BLaER1 treated with 17β-estradiol and CSF1 and Interleukin-3, amounts not matched to agents 10 nM and 100 nM (cell line): ENCODE measurements at regions not wholly inside any gene's neighbourhood (a gene's known extent, or its start where the extent isn't known, plus 50 kb on each side); places are given as distances from the start of the nearest gene placed in this dataset.

ENCODE experiments used
- H3K27ac ChIP-seq, 11 experiments: shearing (Covaris generic); formaldehyde crosslinking; 2 replicates each; pipeline ENCODE4 v1.8.1; 2022
- H3K27me3 ChIP-seq, 11 experiments: shearing (Covaris generic); formaldehyde crosslinking; 2 replicates each; pipeline ENCODE4 v1.8.1; 2022
- H3K36me3 ChIP-seq, 11 experiments: shearing (Covaris generic); formaldehyde crosslinking; 2 replicates each; pipeline ENCODE4 v1.8.1; 2022
- H3K4me1 ChIP-seq, 10 experiments: shearing (Covaris generic); formaldehyde crosslinking; 2 replicates each; pipeline ENCODE4 v1.8.1; 2022
- H3K4me2 ChIP-seq, 11 experiments: shearing (Covaris generic); formaldehyde crosslinking; 2 replicates each; pipeline ENCODE4 v1.8.1; 2022
- H3K4me3 ChIP-seq, 10 experiments: shearing (Covaris generic); formaldehyde crosslinking; 2 replicates each; pipeline ENCODE4 v1.8.1; 2022
- H3K9ac ChIP-seq, 11 experiments: shearing (Covaris generic); formaldehyde crosslinking; 2 replicates each; pipeline ENCODE4 v1.8.1; 2022
- H3K9me3 ChIP-seq, 11 experiments: shearing (Covaris generic); formaldehyde crosslinking; replicated peaks in 1 of 11; 2 replicates each; pipeline ENCODE4 v1.8.1; 2022
- H4K20me1 ChIP-seq, 11 experiments: shearing (Covaris generic); formaldehyde crosslinking; 2 replicates each; pipeline ENCODE4 v1.8.1; 2022
- Cebpa-rat ChIP-seq, 11 experiments: shearing (Covaris generic); IDR thresholded peaks; 2 replicates each; pipeline ENCODE4 v1.8.1; 2022

DNA sequence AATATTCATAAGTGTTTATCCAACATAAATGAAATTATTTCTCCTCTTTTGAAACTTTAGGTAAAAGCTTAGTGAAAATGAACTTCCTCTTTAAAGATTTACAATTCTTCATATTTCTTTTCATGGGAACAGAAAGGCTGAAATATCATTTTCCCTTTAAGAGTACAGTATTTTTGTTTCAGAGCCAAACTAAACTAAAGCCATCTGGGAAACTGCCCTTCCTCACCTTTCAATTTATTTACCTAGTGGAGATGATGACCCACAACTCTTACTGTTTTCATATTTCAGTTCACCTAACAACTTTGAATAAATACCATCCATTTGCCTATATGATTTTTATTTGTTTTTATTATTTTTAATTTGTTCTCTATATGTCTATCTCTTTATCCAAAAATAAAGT, 105.4 kb downstream of the ALX1 start:
- Histone ChIP-seq H3K9ac (no peak overlapping the region), H3K4me3 (no peak overlapping the region), H4K20me1 (no peaks in the 10 kb centered on the region; a peak in 1 of 22 replicates), H3K4me2 (no peak overlapping the region), H3K4me1 (no peaks in the 10 kb centered on the region), H3K9me3 (no peaks in the 10 kb centered on the region), H3K27me3 (no peaks in the 10 kb centered on the region), H3K27ac (no peak overlapping the region), H3K36me3 (no peaks in the 10 kb centered on the region)
- no peak for TF ChIP-seq Cebpa-rat (IDR thresholded peaks at IDR 0.05)

DNA sequence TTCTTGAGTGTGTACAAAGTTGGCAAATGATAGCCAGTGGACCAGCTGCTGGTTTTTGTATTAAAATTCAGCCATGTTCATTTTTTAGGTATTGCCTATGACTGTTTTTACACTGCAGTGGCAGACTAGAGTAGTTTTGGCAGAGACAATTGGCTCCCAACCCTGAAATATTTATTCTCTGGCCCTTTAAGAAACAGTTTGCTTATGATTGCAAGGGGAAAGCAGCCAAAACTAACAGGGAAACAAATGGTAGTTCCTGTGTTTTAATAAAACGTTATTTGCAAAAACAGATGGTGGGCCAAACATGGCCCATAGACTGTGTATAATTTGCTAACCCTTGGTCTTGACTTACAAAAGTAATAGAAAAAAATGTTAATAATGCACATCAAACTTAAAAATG, 110.2 kb downstream of the ALX1 start:
- TF ChIP-seq Cebpa-rat (IDR thresholded peaks at IDR 0.05) = no peak
- no peaks in the 10 kb centered on the region for H3K36me3 ChIP-seq
- H4K20me1 ChIP-seq = no peaks in the 10 kb centered on the region; a peak in 1 of 22 replicates
- no peaks in the 10 kb centered on the region for H3K9me3 ChIP-seq
- no peaks in the 10 kb centered on the region for H3K27me3 ChIP-seq
- H3K9ac ChIP-seq = no peak overlapping the region
- no peak overlapping the region for H3K27ac ChIP-seq
- H3K4me3 ChIP-seq = no peak overlapping the region
- no peak overlapping the region for H3K4me2 ChIP-seq
- peaks cover 0 to 5% (median 0%) of the 10 kb centered on the region in 10 experiments; a peak in 2 of 20 replicates for H3K4me1 ChIP-seq

DNA sequence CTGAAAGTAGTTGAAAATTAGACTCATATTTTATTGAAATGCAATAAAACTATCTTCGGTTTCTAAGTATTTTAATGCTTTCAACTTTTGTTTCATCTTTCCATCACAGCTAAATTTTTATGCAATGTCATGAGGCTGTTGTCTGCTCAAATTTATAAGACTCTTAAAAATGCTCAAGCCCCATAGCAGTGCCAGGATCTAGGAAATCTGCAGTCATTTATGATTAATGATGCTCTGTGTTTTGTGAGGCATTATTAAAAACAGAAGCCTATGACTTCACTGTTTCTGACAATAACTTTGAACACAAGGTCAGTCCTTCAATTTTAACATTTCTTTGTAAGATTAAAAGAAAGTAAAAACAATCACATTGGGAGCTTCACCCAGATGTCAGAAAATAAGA, 112.5 kb downstream of the ALX1 start:
- Histone ChIP-seq H3K27ac (no peak overlapping the region), H3K4me2 (no peak overlapping the region), H3K36me3 (no peaks in the 10 kb centered on the region), H4K20me1 (no peaks in the 10 kb centered on the region; a peak in 1 of 22 replicates), H3K9me3 (no peaks in the 10 kb centered on the region), H3K4me3 (no peak overlapping the region), H3K27me3 (no peaks in the 10 kb centered on the region), H3K4me1 (peaks cover 0 to 5% (median 0%) of the 10 kb centered on the region in 10 experiments; a peak in 2 of 20 replicates), H3K9ac (no peak overlapping the region)
- TF ChIP-seq Cebpa-rat (IDR thresholded peaks at IDR 0.05) = no peak

DNA sequence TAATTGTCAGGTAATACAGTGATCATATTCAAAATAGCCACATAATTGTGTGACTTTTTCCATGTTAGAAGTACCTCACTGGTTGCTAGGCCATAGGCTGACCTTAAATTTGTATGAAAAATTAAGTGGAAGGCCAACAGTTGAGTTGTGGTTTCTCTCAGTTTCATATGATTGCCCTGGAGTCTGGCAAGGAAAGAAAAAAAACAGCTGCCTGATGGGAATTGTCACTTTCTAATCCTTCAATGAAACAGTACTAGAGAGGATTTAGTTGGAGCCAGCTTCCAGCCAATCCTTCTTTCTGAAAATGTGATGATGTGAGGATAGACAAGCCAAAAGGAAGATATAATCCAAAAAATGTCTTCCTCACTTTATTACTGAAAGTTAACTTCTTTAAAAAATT, 113.6 kb downstream of the ALX1 start:
- Histone ChIP-seq H3K27ac (no peak overlapping the region), H3K9ac (no peak overlapping the region), H3K9me3 (no peaks in the 10 kb centered on the region), H3K4me3 (no peak overlapping the region), H3K4me1 (peaks cover 0 to 5% (median 0%) of the 10 kb centered on the region in 10 experiments; a peak in 2 of 20 replicates), H4K20me1 (no peaks in the 10 kb centered on the region; a peak in 1 of 22 replicates), H3K27me3 (no peaks in the 10 kb centered on the region), H3K4me2 (peak overlapping the region in 2 of 11 experiments; percentile 30 to 36; a peak in 3 of 22 replicates), H3K36me3 (no peaks in the 10 kb centered on the region)
- TF ChIP-seq Cebpa-rat (IDR thresholded peaks at IDR 0.05) = no peak

DNA sequence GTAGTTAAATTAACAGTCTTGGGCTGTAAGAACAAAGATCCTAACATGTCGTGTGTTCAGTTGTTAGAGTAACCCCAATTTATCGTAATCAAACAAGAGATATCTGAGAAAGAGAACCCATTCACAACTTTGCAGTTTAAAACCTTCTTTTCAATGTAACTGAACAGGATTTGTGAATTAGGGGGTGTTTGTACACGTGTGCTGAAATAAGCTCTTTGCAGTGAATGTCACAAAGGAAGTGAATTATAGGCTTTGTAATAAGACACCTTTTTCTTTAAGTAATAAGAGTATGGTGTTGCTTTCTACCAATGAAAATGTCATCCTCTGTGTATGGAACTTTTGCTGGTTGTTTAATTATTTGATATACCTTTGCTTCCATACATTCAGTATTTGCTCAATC, 114.0 kb downstream of the ALX1 start:
- no peak overlapping the region for H3K9ac ChIP-seq
- H3K27ac ChIP-seq = no peak overlapping the region
- no peak for TF ChIP-seq Cebpa-rat (IDR thresholded peaks at IDR 0.05)
- H3K27me3 ChIP-seq = no peaks in the 10 kb centered on the region
- H3K36me3 ChIP-seq = no peaks in the 10 kb centered on the region
- no peaks in the 10 kb centered on the region for H3K9me3 ChIP-seq
- H4K20me1 ChIP-seq = no peaks in the 10 kb centered on the region; a peak in 1 of 22 replicates
- H3K4me3 ChIP-seq = no peak overlapping the region
- no peak overlapping the region for H3K4me2 ChIP-seq
- H3K4me1 ChIP-seq = peaks cover 0 to 5% (median 0%) of the 10 kb centered on the region in 10 experiments; a peak in 2 of 20 replicates

DNA sequence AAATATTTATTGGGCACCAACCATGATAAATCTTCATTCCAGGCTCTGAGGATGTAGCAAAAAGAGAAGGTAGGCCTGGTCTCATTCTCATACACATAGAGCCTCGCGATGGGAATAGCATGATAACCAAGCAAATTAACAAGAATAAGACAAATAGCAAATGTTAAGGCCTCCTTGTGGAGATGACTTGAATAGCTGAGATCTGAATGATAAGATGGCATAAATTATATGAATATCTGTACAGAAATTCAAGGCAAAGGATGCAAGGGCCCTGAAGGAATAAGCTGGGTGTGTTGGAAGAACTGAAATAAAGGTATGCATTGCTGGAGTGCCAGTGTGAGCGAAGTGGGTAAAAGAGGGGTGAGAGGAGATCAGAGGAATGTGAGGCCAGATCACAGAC, 114.8 kb downstream of the ALX1 start:
- peaks cover 0 to 5% (median 0%) of the 10 kb centered on the region in 10 experiments; a peak in 2 of 20 replicates for H3K4me1 ChIP-seq
- H3K9me3 ChIP-seq = no peaks in the 10 kb centered on the region
- H3K9ac ChIP-seq = no peak overlapping the region
- no peak for TF ChIP-seq Cebpa-rat (IDR thresholded peaks at IDR 0.05)
- H3K4me3 ChIP-seq = no peak overlapping the region
- H4K20me1 ChIP-seq = no peaks in the 10 kb centered on the region; a peak in 1 of 22 replicates
- H3K27ac ChIP-seq = no peak overlapping the region
- no peaks in the 10 kb centered on the region for H3K27me3 ChIP-seq
- no peaks in the 10 kb centered on the region for H3K36me3 ChIP-seq
- no peak overlapping the region for H3K4me2 ChIP-seq

DNA sequence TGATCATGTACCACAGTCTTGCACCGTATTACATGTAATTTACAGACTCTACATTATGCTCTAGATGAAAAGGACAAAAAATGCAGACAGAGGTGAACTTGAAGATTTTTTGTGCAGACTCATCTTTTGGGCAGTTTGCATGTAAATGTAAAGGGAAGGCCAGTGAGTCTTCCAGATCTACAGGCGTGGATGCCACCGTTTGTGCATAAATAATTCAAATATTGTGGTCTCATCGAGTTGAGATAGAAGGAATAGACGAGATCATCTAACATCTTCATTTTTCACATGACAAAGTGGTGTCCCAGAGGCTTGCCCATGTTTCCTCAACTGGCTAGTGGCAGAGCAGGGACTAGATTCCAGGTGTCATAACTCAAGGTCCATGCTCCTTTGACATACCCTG, 125.2 kb downstream of the ALX1 start:
- H3K27ac ChIP-seq = no peak overlapping the region
- H3K36me3 ChIP-seq = no peaks in the 10 kb centered on the region
- H3K9me3 ChIP-seq = no peaks in the 10 kb centered on the region
- no peak overlapping the region for H3K4me2 ChIP-seq
- no peaks in the 10 kb centered on the region for H3K4me1 ChIP-seq
- no peaks in the 10 kb centered on the region for H4K20me1 ChIP-seq
- no peak for TF ChIP-seq Cebpa-rat (IDR thresholded peaks at IDR 0.05)
- H3K27me3 ChIP-seq = no peaks in the 10 kb centered on the region
- no peak overlapping the region for H3K9ac ChIP-seq
- no peak overlapping the region for H3K4me3 ChIP-seq

DNA sequence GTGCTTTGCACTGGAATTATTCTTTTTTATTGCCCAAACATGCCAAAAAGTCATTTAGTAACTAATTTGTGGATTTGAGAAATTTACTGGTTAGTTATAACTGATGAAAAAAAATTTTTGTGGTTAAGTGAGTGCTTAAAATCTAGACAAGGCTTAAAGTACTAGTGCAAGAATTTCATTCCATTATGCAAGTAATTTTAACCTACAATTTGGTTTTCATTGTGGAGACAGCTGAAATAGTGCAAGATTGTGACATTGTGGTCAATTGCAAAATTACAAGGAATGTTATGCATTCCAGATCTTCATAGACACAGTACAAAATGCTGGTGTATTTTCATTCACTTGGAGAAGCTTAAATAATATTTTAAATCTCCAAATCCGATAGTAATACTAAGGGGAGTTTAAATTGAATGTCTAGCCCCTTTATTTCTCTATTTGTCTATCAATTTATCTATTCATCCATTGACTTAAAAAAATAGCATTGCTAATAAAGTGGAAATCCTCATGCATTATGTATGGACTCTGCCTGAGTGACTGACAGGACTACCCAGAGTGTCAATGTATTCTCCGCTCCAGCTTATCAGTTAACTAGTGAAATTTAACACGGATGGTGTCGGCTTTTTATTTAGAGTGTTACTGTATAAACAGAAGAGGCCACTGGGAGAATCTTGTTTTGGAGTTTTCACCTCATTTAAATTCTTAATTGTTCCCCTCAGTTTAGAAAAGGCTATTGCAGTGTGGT, 125.9 kb downstream of the ALX1 start:
- Histone ChIP-seq H3K4me2 (no peak overlapping the region), H3K9me3 (no peaks in the 10 kb centered on the region), H4K20me1 (no peaks in the 10 kb centered on the region), H3K4me1 (no peaks in the 10 kb centered on the region), H3K27me3 (no peaks in the 10 kb centered on the region), H3K4me3 (no peak overlapping the region), H3K27ac (no peak overlapping the region), H3K9ac (no peak overlapping the region), H3K36me3 (no peaks in the 10 kb centered on the region)
- TF ChIP-seq Cebpa-rat (IDR thresholded peaks at IDR 0.05) = no peak

DNA sequence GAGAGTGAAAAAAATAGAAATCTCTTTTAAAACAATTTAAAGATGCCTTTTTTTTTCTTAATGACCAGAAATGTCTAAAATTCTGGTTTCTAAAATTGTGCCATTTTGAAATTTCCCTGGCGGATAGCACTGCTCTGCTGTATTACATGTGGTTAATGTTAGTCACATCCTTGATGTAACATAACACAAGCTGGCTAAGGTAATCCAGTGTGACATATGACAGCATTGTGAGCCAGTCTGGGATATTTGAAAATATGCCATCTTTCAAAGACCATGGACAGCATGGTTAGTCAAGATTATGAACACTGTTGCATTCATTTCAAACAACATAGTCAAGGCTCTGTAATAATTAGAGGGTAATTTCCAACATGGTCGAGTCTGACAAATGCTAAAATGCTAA, 133.2 kb downstream of the ALX1 start:
- Histone ChIP-seq H3K27me3 (no peaks in the 10 kb centered on the region), H3K36me3 (no peaks in the 10 kb centered on the region), H3K9ac (no peak overlapping the region), H3K4me1 (no peaks in the 10 kb centered on the region), H3K27ac (no peak overlapping the region), H3K4me2 (no peak overlapping the region), H3K4me3 (no peak overlapping the region), H3K9me3 (no peaks in the 10 kb centered on the region), H4K20me1 (no peaks in the 10 kb centered on the region)
- no peak for TF ChIP-seq Cebpa-rat (IDR thresholded peaks at IDR 0.05)

DNA sequence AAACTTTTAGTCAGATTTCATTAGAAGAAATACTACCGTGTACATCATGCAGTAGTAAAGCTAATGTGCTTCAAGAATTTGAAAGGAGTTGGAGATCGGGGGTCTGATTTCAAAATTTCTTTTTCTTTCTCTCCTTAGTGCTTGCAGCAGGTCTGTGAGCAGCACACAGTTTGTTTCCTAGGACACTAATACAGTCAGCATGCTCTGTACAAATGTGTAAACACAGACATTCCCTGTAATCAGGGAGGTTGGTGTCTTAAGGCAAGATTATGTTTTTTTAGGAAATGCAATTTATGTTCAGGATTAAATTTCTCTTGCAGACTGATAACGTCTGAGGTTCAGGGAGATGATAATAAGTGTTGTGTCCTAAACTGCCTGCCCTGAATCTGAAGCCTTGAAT, 142.7 kb downstream of the ALX1 start:
- no peak for TF ChIP-seq Cebpa-rat (IDR thresholded peaks at IDR 0.05)
- Histone ChIP-seq H3K36me3 (no peaks in the 10 kb centered on the region), H3K27ac (no peak overlapping the region)

More for the DNA sequence above, 142.7 kb downstream of the ALX1 start:
- Histone ChIP-seq H3K4me1 (peaks cover 0 to 11% (median 4%) of the 10 kb centered on the region in 10 experiments; a peak in 8 of 20 replicates), H3K4me3 (no peak overlapping the region), H3K27me3 (no peaks in the 10 kb centered on the region), H3K4me2 (no peak overlapping the region), H3K9ac (no peak overlapping the region), H3K9me3 (no peaks in the 10 kb centered on the region), H4K20me1 (no peaks in the 10 kb centered on the region)
